Activated CD4-positive, alpha-beta T cell treated with anti-CD3 and anti-CD28 coated beads for 36 hours (primary cell): ENCODE measurements at regions not wholly inside any gene's neighbourhood (a gene's known extent, or its start where the extent isn't known, plus 50 kb on each side); places are given as distances from the start of the nearest gene placed in this dataset.
"Not testable (repeated sequence)": the region's sequence is repeated elsewhere in the genome, so short reads cannot be mapped to it uniquely, and the experiment has no call there.

Source experiments
- ATAC-seq: fragments of 200-7000 bp; cut with Tn5 transposase; one replicate; pipeline ENCODE4 v1.10.0; 2021; ENCODE audit warnings: mild to moderate bottlenecking, moderate library complexity
- CTCF ChIA-PET: fragments of 350-600 bp; sonication (Branson Sonifier 250); formaldehyde crosslinking; loops from one replicate; lab custom pipeline; 2021; ENCODE audit warnings: antibody characterized with exemption; lab: Charles Lee
- POLR2A ChIA-PET: fragments of 350-600 bp; sonication (Branson Sonifier 250); formaldehyde crosslinking; loops from one replicate; lab custom pipeline; 2021; ENCODE audit warnings: antibody characterized with exemption, inconsistent platforms; lab: Charles Lee
- DNase-seq: peaks from one replicate; pipeline ENCODE4 v3.0.0-alpha.2; 2020
- H3K27ac Mint-ChIP-seq: one replicate; pipeline ENCODE4 v1.8.0; 2021; ENCODE audit warnings: mixed read lengths
- H3K27me3 Mint-ChIP-seq: one replicate; pipeline ENCODE4 v1.8.0; 2021; ENCODE audit warnings: mixed read lengths
- H3K36me3 Mint-ChIP-seq: one replicate; pipeline ENCODE4 v1.8.0; 2021; ENCODE audit warnings: low read depth, mixed read lengths
- H3K4me1 Mint-ChIP-seq: one replicate; pipeline ENCODE4 v1.8.0; 2021; ENCODE audit warnings: mixed read lengths
- H3K4me3 Mint-ChIP-seq: one replicate; pipeline ENCODE4 v1.8.0; 2021; ENCODE audit warnings: mild to moderate bottlenecking, moderate library complexity, mixed read lengths
- H3K9me3 Mint-ChIP-seq: one replicate; pipeline ENCODE4 v1.8.0; 2021; ENCODE audit warnings: low read depth, mixed read lengths
- intact Hi-C, 2 experiments: fragments of 100-400 bp; cut with DNase I in 1 of 2; cut with micrococcal nuclease in 1 of 2; formaldehyde crosslinking; loops; one replicate each; pipeline versions ENCODE4 v1.14.2 to v1.15.1; 2022 to 2024; cut with DNase I, micrococcal nuclease

DNA sequence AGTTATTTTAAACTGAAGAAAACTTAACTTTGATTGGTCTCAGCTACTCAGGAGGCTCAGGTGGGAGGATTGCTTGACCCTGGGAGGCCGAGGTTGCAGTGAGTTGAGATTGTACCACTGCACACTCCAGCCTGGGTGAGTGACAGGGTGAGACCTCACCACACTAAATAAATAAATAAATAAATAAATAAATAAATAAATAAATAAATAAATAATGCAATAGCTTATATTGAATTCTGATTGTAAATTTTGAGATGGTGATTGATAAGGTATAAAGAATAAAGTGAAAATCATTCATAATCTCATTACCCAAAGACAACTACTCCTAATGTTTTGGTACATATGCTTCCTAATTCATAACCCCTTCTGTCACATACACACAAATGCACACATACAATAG, 58.1 kb downstream of the TUBA3C start:
- ChIA-PET CTCF (no interaction called here), POLR2A (no interaction called here)
- Mint-ChIP-seq H3K4me3 (no peak overlapping the region), H3K27me3 (peaks cover 2% of the 10 kb centered on the region), H3K9me3 (no peaks in the 10 kb centered on the region), H3K36me3 (no peaks in the 10 kb centered on the region), H3K27ac (no peak overlapping the region), H3K4me1 (no peaks in the 10 kb centered on the region)
- no peak for DNase-seq
- ATAC-seq, result no peak
- intact Hi-C loops, result no loop called here

DNA sequence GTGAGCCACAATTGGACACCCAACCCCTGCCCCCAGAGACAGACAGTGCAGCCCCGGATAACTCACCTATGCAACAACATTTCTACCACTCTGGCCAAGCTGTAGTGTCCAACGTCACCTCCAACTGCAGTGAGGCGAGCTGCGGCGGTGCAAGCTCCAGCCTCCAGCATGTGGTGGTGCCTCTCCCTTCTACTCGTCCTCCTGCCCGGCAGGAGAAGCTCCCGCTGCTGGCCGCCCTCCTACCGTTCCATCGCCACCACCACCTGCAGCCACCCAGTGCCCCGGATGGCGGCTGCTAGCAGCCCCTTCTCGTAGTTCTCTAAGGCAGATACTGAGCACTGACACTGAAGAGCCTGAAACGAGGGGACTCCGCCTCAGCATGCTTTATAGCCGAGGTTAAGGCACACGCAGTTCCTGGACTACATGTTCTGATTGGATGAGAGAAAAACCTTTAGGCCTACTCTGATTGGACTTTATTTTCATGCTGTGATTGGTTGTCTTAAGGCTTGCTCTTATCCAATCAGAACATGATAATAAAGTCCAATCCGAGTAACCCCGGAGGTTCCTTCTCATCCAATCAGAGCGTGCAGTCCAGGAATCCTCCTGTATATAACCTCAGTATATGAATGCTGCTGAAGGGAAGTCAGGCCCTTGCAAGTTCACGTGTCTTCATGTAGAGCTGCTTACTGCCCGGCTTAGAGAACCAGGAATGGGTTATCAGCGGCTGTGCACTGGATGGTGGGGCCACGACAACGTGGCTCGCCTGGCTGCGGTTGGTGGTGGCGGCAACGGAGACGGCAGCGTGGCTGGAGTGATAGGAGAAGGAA, 63.5 kb downstream of the TUBA3C start:
- Mint-ChIP-seq H3K27me3 (no peaks in the 10 kb centered on the region), H3K9me3 (no peaks in the 10 kb centered on the region), H3K4me1 (no peaks in the 10 kb centered on the region), H3K4me3 (no peak overlapping the region), H3K36me3 (no peaks in the 10 kb centered on the region), H3K27ac (no peak overlapping the region)
- ATAC-seq, result no peak
- intact Hi-C loops, result no loop called here
- ChIA-PET POLR2A (no interaction called here), CTCF (no interaction called here)
- DNase-seq, result no peak

- H3K27me3 Mint-ChIP-seq, DNase-seq, H3K27ac Mint-ChIP-seq, ATAC-seq, intact Hi-C loops, H3K36me3 Mint-ChIP-seq, POLR2A ChIA-PET, H3K4me1 Mint-ChIP-seq, H3K9me3 Mint-ChIP-seq, H3K4me3 Mint-ChIP-seq, CTCF ChIA-PET: not testable (repeated sequence)
Measured at GRCh38 chr13:19109225-19109624, 72.4 kb downstream of the TUBA3C start.

DNA sequence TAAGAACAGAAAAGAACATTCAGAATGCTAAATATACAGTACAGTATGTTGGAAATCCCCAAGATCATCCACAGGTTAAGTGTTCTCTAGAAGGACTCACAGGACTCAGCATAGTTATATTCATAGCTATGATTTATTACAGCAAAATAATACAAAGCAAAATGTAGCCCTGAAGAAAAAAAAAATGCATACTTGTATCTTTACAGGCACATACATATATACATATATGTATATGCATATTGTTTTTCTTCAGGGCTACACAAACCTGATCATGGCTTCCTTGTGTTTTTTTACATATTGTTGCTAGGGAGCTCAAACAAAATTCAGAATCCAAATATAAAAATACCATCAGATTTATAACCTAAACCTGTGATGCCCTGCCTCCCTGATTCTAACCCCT, 78.5 kb downstream of the TUBA3C start:
- Mint-ChIP-seq H3K4me1 (no peaks in the 10 kb centered on the region), H3K27ac (no peak overlapping the region)
- intact Hi-C loops, result no loop called here

GRCh38 chr13:19093369-19093768, 88.3 kb downstream of the TUBA3C start:
- ATAC-seq (no peak), DNase-seq (no peak)
- POLR2A ChIA-PET, result no interaction called here
- CTCF ChIA-PET, result no interaction called here
- H3K27me3 Mint-ChIP-seq, result no peaks in the 10 kb centered on the region
- intact Hi-C loops, result no loop called here
- H3K9me3 Mint-ChIP-seq, result no peaks in the 10 kb centered on the region
- no peaks in the 10 kb centered on the region for H3K36me3 Mint-ChIP-seq
- H3K4me1 Mint-ChIP-seq, result no peaks in the 10 kb centered on the region
- H3K27ac Mint-ChIP-seq, result no peak overlapping the region
- no peak overlapping the region for H3K4me3 Mint-ChIP-seq

More for the DNA sequence above, 78.5 kb downstream of the TUBA3C start:
- ChIA-PET CTCF (no interaction called here), POLR2A (no interaction called here)
- Mint-ChIP-seq H3K27me3 (peaks cover 2% of the 10 kb centered on the region), H3K36me3 (no peaks in the 10 kb centered on the region), H3K9me3 (peaks cover 2% of the 10 kb centered on the region), H3K4me3 (no peak overlapping the region)
- ATAC-seq (no peak), DNase-seq (no peak)

GRCh38 chr13:19090495-19090894, 91.1 kb downstream of the TUBA3C start:
- H3K4me3 Mint-ChIP-seq, result no peak overlapping the region
- no peaks in the 10 kb centered on the region for H3K36me3 Mint-ChIP-seq
- ChIA-PET POLR2A (no interaction called here), CTCF (no interaction called here)
- intact Hi-C loops, result no loop called here
- no peak overlapping the region for H3K27ac Mint-ChIP-seq
- DNase-seq, result no peak
- no peaks in the 10 kb centered on the region for H3K9me3 Mint-ChIP-seq
- ATAC-seq, result no peak
- no peaks in the 10 kb centered on the region for H3K27me3 Mint-ChIP-seq
- no peaks in the 10 kb centered on the region for H3K4me1 Mint-ChIP-seq

DNA sequence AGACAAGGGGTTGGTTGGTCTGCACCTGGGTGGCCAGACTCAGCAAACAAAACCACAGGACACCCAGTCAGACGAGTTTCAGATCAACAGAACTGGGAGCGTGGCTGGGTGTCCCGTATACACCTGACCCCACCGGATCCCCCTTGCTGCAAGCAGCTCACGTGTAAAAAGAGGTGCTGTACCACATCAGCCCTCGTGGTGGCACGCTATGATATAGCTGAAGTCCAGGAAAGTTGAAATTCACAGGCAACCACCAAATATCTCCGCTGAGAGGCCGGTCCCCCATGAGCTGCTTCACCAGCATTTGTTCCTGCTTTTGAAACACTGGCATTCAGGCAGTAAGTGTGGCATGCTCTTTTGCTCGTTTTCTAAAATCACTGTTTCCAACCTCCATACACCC, 92.3 kb downstream of the TUBA3C start:
- no peaks in the 10 kb centered on the region for H3K9me3 Mint-ChIP-seq
- H3K4me1 Mint-ChIP-seq, result no peaks in the 10 kb centered on the region
- no peak overlapping the region for H3K4me3 Mint-ChIP-seq
- CTCF ChIA-PET, result interaction anchor here (0.9 kb wide), 1 partner anchor 24 kb away, joined by 3 read pairs; no protein-coding TSS in a partner anchor
- DNase-seq (peak; percentile 25), ATAC-seq (no peak)
- no peaks in the 10 kb centered on the region for H3K27me3 Mint-ChIP-seq
- no peak overlapping the region for H3K27ac Mint-ChIP-seq
- no peaks in the 10 kb centered on the region for H3K36me3 Mint-ChIP-seq
- intact Hi-C loops, result no loop called here
- POLR2A ChIA-PET, result no interaction called here

GRCh38 chr13:19088416-19088815, 93.2 kb downstream of the TUBA3C start:
- CTCF ChIA-PET, result no interaction called here
- H3K4me3 Mint-ChIP-seq, result no peak overlapping the region
- ATAC-seq (no peak), DNase-seq (no peak)
- no peak overlapping the region for H3K27ac Mint-ChIP-seq
- H3K27me3 Mint-ChIP-seq, result no peaks in the 10 kb centered on the region
- H3K4me1 Mint-ChIP-seq, result no peaks in the 10 kb centered on the region
- POLR2A ChIA-PET, result no interaction called here
- no peaks in the 10 kb centered on the region for H3K36me3 Mint-ChIP-seq
- intact Hi-C loops, result no loop called here
- no peaks in the 10 kb centered on the region for H3K9me3 Mint-ChIP-seq

GRCh38 chr13:19085876-19086275, 95.7 kb downstream of the TUBA3C start:
- no peak for DNase-seq
- Mint-ChIP-seq H3K9me3 (no peaks in the 10 kb centered on the region), H3K27ac (no peak overlapping the region), H3K4me1 (no peaks in the 10 kb centered on the region), H3K4me3 (no peak overlapping the region), H3K36me3 (no peaks in the 10 kb centered on the region), H3K27me3 (no peaks in the 10 kb centered on the region)
- ChIA-PET CTCF (no interaction called here), POLR2A (no interaction called here)
- no peak for ATAC-seq
- intact Hi-C loops, result no loop called here

- H3K36me3 Mint-ChIP-seq, result no peaks in the 10 kb centered on the region
- H3K9me3 Mint-ChIP-seq, result no peaks in the 10 kb centered on the region
- no peak overlapping the region for H3K27ac Mint-ChIP-seq
- no peak for DNase-seq
- ATAC-seq, result no peak
- no peaks in the 10 kb centered on the region for H3K4me1 Mint-ChIP-seq
- ChIA-PET POLR2A (no interaction called here), CTCF (no interaction called here)
- intact Hi-C loops, result no loop called here
- no peaks in the 10 kb centered on the region for H3K27me3 Mint-ChIP-seq
- no peak overlapping the region for H3K4me3 Mint-ChIP-seq
Measured at GRCh38 chr13:19085258-19085657, 96.4 kb downstream of the TUBA3C start.

DNA sequence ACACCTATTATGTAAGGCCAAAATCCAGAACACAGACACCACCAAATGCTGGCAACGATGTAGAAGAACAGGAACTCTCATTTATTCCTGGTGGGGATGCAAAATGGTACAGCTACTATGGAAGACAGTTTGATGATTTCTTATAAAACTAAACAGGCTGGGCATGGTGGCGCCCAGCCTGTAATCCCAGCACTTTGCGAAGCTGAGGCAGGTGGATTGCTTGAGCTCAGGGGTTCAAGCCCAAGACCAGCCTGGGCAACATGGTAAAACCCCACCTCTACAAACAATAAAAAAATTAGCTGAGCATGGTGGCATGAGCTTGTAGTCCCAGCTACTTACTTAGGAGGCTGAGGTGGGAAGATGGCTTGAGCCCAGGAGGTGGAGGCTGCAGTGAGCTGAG, 98.3 kb downstream of the TUBA3C start:
- no peak for DNase-seq
- Mint-ChIP-seq H3K9me3 (peaks cover 3% of the 10 kb centered on the region), H3K27me3 (no peaks in the 10 kb centered on the region), H3K36me3 (no peaks in the 10 kb centered on the region), H3K4me3 (no peak overlapping the region), H3K27ac (no peak overlapping the region), H3K4me1 (no peaks in the 10 kb centered on the region)
- POLR2A ChIA-PET, result interaction anchor here (0.7 kb wide), 1 partner anchor 122 kb away, joined by 3 read pairs; no protein-coding TSS in a partner anchor
- intact Hi-C loops, result no loop called here
- CTCF ChIA-PET, result interaction anchor here (0.6 kb wide), 1 partner anchor 29 kb away, joined by 3 read pairs; no protein-coding TSS in a partner anchor
- ATAC-seq, result no peak

- H3K9me3 Mint-ChIP-seq, result peaks cover 7% of the 10 kb centered on the region
- no peak overlapping the region for H3K27ac Mint-ChIP-seq
- no peaks in the 10 kb centered on the region for H3K36me3 Mint-ChIP-seq
- intact Hi-C loops, result no loop called here
- H3K4me3 Mint-ChIP-seq, result no peak overlapping the region
- no peak for ATAC-seq
- no peak for DNase-seq
- POLR2A ChIA-PET, result no interaction called here
- no peaks in the 10 kb centered on the region for H3K4me1 Mint-ChIP-seq
- peaks cover 5% of the 10 kb centered on the region for H3K27me3 Mint-ChIP-seq
- CTCF ChIA-PET, result no interaction called here
Measured at GRCh38 chr13:19075418-19075817, 106.2 kb downstream of the TUBA3C start.
